Uterus (tissue), 3 donors: ENCODE measurements at regions not wholly inside any gene's neighbourhood (a gene's known extent, or its start where the extent isn't known, plus 50 kb on each side); places are given as distances from the start of the nearest gene placed in this dataset.

Source experiments
- DNase-seq, 2 donors: peaks; one replicate each; pipeline ENCODE4 v3.0.0-alpha.2; 2019 to 2020
- H3K27ac ChIP-seq, 2 donors: fragments of 200-600 bp; sonication (generic); 1 replicate in 1 of 2; 2 replicates in 1 of 2; pipeline ENCODE4 v1.5.1; 2016 to 2018
- H3K27me3 ChIP-seq, 2 donors: fragments of 200-600 bp; sonication (generic); one replicate each; pipeline ENCODE4 v1.5.1; 2018 to 2019; ENCODE audit warnings: control low read depth in 1 of 2
- H3K36me3 ChIP-seq, 2 donors: fragments of 200-600 bp; sonication (generic); one replicate each; pipeline ENCODE4 v1.5.1; 2019; ENCODE audit warnings: control low read depth in 1 of 2
- H3K4me1 ChIP-seq, 2 donors: fragments of 200-600 bp; sonication (generic); one replicate each; pipeline ENCODE4 v1.5.1; 2018 to 2019; ENCODE audit warnings: control low read depth in 1 of 2
- H3K4me3 ChIP-seq, 2 donors: fragments of 200-600 bp; sonication (generic); 1 replicate in 1 of 2; 2 replicates in 1 of 2; pipeline ENCODE4 v1.5.1; 2018 to 2019; ENCODE audit warnings: mild to moderate bottlenecking in 1 of 2
- H3K9me3 ChIP-seq, 2 donors: fragments of 200-600 bp; sonication (generic); one replicate each; pipeline ENCODE4 v1.5.1; 2019; ENCODE audit warnings: control low read depth in 1 of 2
- POLR2A ChIP-seq, 2 donors: fragments of 450-650 bp; IDR thresholded peaks; one replicate each; pipeline ENCODE4 v1.6.1; 2016; ENCODE audit warnings: antibody characterized with exemption in 2 of 2, mild to moderate bottlenecking in 1 of 2, moderate library complexity in 1 of 2
- intact Hi-C: fragments of 100-400 bp; cut with DNase I; formaldehyde crosslinking; loops from one replicate; pipeline ENCODE4 v1.15.1; 2023; ENCODE audit warnings: low total_unique reads
- TF ChIP-seq, protein P1 (sequence below), 4 experiments: fragments of 200-600 bp in 2 of 4; fragments of 450-650 bp in 2 of 4; sonication (generic) in 2 of 4; IDR thresholded peaks; one replicate each; pipeline ENCODE4 v1.5.1; 2016 to 2019; ENCODE audit warnings: antibody characterized with exemption in 4 of 4, mild to moderate bottlenecking in 2 of 4, moderate library complexity in 1 of 4
- donor health status: DM: yes; HTN: yes; CAD: no.

DNA sequence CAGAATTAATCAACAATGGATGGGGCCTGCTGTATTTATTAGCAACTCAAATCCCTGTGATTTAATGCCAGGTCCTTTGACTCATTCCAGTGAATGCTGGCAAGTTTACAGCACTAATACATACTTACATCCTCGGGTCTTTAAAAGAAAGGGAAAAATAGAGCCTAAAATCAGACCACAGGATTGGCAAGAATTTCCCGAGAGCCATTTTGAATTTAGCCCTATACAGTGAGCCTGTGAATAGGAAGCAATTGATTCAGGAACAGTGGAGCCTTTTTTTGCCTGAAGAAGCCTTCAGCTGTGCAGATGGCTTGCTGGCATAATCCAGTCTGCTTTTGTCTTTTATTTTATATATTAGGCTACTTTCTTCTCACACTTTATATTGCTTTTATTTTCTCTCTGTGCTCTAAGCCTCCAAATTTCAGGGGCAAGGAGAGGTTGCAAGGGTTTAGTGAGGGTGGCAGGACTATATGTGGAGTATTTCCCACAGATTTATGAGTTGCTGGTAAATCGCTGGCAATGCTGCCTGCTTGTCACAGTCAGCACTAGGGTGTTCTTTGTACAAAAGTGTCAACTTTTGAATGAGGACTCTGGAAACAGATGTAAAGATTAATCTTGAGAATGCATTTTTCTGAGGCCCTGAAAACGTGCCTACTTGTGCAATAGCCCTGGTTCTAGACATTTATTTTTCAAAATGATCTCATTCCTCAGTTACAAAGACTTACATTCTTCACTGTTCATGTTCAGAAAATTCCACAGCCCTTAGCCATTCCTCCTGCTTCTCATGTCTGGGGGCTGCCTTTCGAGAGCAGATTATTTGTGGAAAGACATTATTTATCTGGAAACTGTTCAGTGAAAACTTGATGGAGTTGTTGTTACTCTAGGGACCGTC is 303.5 kb downstream of the SPRY1 start:
- no peak overlapping the region for H3K4me3 ChIP-seq
- peak overlapping the region; percentile 28 to 41 for H3K27ac ChIP-seq
- no peak for DNase-seq
- no peaks in the 10 kb centered on the region for H3K4me1 ChIP-seq
- H3K9me3 ChIP-seq, result no peaks in the 10 kb centered on the region
- intact Hi-C loops, result no loop called here
- H3K36me3 ChIP-seq, result no peaks in the 10 kb centered on the region
- no peaks in the 10 kb centered on the region for H3K27me3 ChIP-seq
- TF ChIP-seq, protein P1, sequence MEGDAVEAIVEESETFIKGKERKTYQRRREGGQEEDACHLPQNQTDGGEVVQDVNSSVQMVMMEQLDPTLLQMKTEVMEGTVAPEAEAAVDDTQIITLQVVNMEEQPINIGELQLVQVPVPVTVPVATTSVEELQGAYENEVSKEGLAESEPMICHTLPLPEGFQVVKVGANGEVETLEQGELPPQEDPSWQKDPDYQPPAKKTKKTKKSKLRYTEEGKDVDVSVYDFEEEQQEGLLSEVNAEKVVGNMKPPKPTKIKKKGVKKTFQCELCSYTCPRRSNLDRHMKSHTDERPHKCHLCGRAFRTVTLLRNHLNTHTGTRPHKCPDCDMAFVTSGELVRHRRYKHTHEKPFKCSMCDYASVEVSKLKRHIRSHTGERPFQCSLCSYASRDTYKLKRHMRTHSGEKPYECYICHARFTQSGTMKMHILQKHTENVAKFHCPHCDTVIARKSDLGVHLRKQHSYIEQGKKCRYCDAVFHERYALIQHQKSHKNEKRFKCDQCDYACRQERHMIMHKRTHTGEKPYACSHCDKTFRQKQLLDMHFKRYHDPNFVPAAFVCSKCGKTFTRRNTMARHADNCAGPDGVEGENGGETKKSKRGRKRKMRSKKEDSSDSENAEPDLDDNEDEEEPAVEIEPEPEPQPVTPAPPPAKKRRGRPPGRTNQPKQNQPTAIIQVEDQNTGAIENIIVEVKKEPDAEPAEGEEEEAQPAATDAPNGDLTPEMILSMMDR (IDR thresholded peaks at IDR 0.05), result no peak
- no peak for TF ChIP-seq POLR2A (IDR thresholded peaks at IDR 0.05)

DNA sequence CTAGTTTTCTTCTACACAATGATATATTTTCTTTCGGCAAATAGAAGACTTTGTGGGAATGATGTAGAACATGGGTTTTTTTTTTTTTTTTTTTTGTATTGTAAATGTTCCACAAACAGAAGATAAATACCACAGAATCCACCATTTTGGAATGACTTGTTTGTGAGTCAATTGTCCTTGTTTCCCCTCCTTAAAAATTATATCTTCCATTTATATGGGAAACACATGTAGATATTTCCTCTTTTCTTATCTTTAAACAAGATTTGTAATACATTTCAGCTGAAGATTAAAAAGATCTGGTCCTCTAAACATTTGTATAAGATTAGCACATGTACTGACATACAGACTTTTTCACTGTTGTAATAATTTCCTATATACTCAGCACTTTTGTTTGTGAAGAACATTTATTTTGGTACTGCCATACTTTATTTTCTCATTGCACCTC is 304.6 kb downstream of the SPRY1 start:
- no peaks in the 10 kb centered on the region for H3K4me1 ChIP-seq
- no peaks in the 10 kb centered on the region for H3K9me3 ChIP-seq
- H3K36me3 ChIP-seq, result no peaks in the 10 kb centered on the region
- DNase-seq, result no peak
- TF ChIP-seq, protein P1 (IDR thresholded peaks at IDR 0.05), result no peak
- no peak for TF ChIP-seq POLR2A (IDR thresholded peaks at IDR 0.05)
- no peak overlapping the region for H3K27ac ChIP-seq
- no peak overlapping the region for H3K4me3 ChIP-seq
- intact Hi-C loops, result no loop called here
- no peaks in the 10 kb centered on the region for H3K27me3 ChIP-seq

DNA sequence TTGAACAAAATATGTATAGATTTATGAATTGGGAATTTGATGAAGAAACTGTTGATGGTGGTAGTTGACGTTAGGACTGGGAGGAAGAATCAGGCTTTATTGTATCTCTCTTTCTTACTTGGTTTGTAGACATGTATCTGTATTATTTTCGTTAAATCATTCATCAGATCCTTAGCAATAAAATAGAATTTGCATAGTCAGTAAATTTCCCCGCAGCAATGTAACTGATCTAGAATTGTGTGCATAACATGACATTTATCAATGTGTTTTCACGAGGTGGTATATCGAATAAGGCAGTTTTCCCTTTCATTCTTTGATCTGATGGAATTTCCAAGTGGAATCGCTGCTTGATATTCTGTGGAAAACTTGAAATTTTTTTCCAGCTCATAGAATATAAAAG is 308.8 kb downstream of the SPRY1 start:
- Histone ChIP-seq H3K4me3 (no peak overlapping the region), H3K27ac (no peak overlapping the region), H3K9me3 (peaks cover 0 to 9% of the 10 kb centered on the region in 2 donors), H3K27me3 (no peaks in the 10 kb centered on the region), H3K36me3 (no peaks in the 10 kb centered on the region), H3K4me1 (no peaks in the 10 kb centered on the region)
- intact Hi-C loops, result no loop called here
- no peak for DNase-seq
- TF ChIP-seq, protein P1 (IDR thresholded peaks at IDR 0.05), result no peak

DNA sequence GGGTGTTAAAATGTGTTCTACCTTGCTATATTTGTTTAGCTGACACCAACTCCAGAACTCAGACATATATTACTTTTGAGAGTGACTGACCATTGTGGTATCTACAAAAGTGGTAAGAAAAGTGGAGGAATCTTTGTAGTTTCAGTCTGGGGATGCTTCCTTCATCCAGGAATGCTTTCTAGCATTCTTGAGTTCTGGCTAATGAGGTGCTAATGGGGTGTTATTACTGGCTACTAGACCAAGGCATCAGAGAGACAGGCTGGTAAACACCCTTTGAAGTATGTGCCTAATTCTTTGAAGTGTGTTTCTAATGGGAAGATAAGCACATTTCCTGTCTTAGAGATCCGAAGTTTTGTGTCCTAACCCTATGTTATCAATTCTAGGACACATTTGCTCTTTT is 310.4 kb downstream of the SPRY1 start:
- peaks cover 0 to 9% of the 10 kb centered on the region in 2 donors for H3K9me3 ChIP-seq
- DNase-seq, result no peak
- H3K27me3 ChIP-seq, result no peaks in the 10 kb centered on the region
- TF ChIP-seq, protein P1 (IDR thresholded peaks at IDR 0.05), result no peak
- intact Hi-C loops, result no loop called here
- H3K4me1 ChIP-seq, result no peaks in the 10 kb centered on the region
- no peaks in the 10 kb centered on the region for H3K36me3 ChIP-seq
- H3K4me3 ChIP-seq, result no peak overlapping the region
- no peak overlapping the region for H3K27ac ChIP-seq

DNA sequence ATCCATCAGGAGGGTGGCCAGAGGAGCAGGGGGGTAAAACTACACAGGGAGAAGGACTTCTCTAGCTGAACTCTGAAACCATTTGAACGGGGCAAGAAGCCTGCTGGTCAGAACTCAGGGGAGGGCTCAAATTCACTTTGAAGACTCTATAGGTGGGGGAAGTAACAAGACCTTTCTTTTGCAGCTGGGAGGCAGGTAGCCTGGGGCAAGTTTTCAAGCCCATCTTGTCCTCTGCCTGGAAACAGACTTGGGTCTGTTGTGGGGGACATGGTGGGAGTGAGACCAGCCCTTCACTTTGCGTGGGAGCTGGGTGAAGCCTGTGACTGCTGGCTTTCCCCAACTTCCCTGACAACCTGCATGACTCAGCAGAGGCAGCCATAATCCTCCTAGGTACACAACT is 312.3 kb downstream of the SPRY1 start:
- TF ChIP-seq, protein P1 (IDR thresholded peaks at IDR 0.05), result no peak
- no peak for TF ChIP-seq POLR2A (IDR thresholded peaks at IDR 0.05)
- Histone ChIP-seq H3K4me1 (no peaks in the 10 kb centered on the region), H3K27ac (no peak overlapping the region), H3K4me3 (no peak overlapping the region), H3K9me3 (peaks cover 0 to 9% of the 10 kb centered on the region in 2 donors), H3K36me3 (no peaks in the 10 kb centered on the region), H3K27me3 (no peaks in the 10 kb centered on the region)
- DNase-seq, result no peak
- intact Hi-C loops, result no loop called here
